ENCODE measurements at regions not wholly inside any gene's neighbourhood (a gene's known extent, or its start where the extent isn't known, plus 50 kb on each side); places are given as distances from the start of the nearest gene placed in this dataset.

DNA sequence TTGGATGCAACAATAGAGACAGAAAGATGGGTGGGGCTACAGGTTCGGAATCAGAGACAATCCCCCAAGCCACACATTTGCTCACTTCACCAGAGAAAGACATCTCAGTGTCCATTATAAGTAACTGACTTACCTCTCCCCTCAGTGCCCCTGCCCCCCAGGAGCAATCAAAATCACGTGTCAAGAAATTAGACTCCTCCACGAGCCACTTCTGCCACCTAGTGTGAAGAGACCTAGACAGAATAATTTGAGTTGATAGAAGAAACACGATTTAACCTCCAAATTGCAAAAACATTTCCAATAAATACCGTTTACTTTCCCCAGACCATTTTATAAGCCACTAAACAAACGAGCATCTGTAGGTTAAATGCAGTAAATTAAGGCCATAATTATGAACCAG is 123.2 kb downstream of the SLC30A10 start:
- no peak for DNase-seq (ENCODE audit: low read depth in 3 of 3, low spot score in 2 of 3)

DNA sequence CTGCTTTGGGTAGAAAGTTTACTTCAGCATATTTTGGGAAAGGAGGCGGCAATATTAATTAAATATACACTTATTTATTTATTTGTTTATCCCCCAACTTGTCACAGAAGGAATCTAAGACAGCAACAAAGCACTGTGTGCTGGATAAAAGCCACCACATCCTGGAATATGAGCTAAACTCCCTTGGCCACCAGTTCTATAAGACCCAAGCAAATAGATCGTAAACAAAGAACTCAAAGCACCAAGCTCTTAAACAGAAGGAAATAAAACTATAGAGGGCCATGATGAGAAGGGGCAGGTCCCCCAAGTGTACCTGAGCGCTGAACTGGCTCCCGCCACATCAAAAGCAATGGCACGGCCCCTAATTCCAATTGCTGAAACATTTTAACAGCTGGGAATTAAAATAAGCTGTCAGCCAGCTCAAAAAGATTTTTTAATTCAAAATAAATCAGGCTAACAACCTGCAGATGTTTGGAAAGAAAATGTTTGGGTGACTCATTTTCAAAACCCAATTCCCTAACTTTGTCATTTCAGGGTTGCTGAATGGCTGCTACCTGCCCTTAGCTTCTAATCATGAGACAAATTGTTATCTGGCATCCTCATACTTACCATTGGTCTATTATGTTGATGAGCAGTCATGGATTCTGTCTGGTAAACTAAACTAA is 127.1 kb downstream of the SLC30A10 start:
- DNase-seq (ENCODE audit: low read depth in 3 of 3, low spot score in 2 of 3) = no peak

DNA sequence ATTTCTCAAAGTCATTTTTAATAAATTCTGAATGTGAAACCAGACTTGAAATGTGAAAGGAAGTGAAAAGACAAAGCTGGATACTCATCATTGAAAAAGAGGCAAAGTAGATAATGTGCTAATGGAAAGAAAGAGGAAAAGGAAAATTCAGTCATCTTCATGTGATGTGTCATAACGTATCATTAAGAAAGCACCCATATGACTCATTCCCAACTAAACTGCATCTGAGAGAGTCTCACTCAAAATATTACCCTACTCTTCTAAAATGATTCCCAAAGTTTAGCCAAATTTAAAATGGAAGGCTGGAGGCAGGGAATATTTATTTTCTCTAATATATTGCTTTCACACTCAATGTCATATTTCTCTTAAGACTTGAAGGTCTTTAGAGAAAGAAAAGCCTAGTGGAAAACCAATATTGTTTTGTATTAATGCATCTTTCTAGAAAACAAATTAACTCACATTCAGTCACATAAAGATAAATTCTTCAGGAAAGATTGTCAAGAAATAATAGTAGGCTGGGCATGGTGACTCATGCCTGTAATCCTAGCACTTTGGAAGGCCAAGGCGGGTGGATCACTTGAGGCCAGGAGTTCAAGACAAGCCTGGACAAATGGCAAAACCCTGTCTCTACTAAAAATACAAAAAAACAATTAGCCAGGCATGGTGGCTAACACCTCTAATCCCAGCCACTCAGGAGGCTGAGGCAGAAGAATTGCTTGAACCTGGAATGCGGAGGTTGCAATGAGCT is 129.9 kb downstream of the SLC30A10 start:
- DNase-seq (ENCODE audit: low read depth in 3 of 3, low spot score in 2 of 3) = no peak

DNA sequence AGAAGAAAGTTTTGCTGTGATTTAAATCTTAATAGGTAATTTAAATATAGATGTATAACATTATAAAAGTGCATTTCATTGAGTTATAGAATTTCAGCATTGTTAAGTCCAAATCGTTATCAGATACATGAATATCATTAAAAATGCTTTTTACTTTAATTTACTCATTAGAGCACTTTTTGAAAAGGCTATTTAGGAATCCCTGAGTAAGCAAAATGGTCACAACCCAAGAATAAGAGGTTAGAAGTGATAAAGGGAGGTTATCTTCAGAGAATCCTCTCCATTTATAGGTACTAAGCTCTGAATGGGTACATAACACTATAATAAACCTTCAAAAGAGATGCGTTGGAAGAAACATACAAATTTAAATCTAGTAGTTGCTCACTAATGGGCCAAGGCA is 130.7 kb downstream of the SLC30A10 start:
- DNase-seq (ENCODE audit: low read depth in 3 of 3, low spot score in 2 of 3) = no peak

DNA sequence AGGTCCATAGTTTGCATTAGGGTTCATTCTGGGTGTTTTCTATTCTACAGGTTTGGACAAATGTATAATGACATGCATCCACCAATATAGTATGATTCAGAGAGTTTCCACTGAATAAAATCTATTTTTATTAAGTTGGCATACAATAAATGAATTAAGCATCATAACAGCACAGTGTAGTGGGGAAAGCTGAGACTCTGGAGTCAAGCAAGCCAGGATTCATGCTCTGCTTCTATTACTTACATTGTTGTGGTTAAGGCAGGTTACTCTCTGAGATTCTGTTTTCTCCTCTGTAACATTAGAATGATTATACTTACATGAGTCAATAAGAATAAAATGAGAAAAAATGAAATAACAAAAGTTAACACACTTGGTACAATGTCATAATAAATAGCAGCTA is 131.3 kb downstream of the SLC30A10 start:
- no peak for DNase-seq (ENCODE audit: low read depth in 3 of 3, low spot score in 2 of 3)

DNA sequence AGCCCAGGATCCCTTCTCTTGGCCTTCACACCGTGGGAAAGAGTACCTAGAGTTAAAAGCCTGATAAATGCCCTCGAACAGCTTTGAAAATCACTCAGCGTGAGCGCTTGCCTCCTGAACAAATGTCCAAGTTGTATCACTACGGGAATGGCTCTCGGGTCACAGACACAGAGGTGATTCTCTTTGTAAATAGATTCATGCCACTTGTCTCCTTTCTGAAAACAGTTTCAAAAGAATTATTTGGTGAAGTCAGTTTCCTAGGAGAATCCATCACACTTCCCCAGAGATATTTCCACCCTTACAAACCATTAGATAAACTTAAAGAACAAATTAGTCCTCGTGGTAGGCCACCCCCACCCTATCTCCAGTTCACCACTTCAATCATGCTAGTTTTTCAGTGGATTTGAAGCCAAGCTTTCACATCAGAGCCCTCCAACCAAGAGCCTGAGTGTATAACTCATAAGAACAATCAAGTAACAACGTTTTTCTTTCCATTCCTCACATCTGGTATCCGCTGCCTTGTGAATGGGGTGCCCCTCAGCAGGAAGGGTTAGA is 132.9 kb downstream of the SLC30A10 start:
- no peak for DNase-seq (ENCODE audit: low read depth in 3 of 3, low spot score in 2 of 3)

DNA sequence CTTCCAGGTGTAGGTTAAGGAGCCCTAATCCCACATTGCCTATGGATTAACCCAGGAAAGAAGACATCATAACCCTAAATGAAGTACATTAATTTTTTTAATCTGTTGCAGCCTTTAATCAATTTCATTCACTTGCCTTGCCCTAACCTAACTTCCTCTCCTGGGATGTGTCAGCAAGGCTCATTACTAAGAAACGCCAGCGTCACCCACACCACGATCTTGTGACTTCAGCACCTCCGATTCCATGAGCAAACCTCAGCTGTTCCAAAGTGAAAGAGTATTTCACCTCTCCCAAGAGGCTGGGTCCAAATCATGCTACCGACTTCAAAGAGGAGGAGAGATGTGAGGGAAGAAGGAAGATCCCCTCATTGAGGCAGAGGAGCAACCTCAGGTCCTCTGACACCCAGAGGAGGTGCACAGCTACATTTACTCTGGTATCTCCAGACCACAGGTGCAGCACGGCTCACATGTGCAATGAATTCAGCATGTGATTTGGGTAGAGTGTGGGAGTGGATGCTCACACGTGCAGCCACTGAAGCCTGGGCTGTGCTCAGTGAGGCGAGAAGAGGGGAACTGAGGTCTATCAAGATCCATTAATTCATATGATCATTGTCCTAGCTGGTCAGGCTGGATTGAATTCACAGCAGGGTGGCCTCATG is 134.1 kb downstream of the SLC30A10 start:
- no peak for DNase-seq (ENCODE audit: low read depth in 3 of 3, low spot score in 2 of 3)

DNA sequence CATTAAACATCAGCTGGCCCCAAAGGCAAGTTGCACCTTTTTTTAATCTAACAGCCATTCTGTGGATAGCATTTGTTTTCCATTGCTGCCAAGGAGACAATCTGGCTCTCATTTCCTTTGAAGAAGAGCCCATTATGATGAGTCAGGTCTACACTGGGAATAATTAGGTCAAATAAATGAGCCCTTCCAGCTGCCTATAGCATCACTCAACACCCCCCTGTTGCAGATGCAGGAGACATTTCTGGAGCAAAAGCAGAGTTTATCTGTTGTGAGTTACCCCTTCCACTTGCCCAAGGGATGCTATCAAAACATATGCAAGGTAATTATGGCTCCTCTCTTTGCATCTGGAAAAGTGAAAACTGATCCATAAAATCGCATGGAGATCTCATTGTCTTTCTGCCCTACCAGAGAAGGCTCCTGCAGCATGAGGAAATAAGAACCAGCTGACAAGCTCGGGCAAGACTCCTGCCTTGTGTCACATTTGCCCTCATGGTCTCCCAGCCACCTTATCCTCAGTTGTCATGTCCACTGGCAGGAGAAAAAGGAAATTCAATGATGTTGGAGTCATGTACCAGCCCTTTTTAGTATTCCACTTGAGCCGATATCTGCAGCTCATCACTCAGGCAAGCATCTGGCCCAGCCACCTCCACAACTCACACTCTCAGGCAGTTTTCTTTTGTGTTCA is 135.9 kb downstream of the SLC30A10 start:
- DNase-seq (ENCODE audit: low read depth in 3 of 3, low spot score in 2 of 3) = no peak

DNA sequence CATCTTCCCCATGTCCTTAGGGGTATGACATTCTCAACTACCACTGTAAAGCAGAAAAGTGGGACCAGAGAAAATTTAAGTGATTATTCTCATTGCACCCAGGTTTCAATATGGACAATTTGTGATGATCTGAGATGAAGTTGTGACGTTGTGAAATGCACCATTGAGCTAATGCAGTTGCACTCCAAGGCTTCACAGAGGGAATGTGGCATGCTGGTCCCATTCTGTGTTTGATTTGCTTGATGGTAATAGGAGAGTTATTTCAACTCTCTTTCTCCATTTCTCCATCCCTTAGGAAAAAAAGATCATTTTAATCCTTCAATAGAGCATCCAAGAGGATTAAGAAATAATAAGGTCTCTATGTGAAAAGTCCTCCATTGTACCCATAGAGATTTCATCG is 136.6 kb downstream of the SLC30A10 start:
- no peak for DNase-seq (ENCODE audit: low read depth in 3 of 3, low spot score in 2 of 3)

DNA sequence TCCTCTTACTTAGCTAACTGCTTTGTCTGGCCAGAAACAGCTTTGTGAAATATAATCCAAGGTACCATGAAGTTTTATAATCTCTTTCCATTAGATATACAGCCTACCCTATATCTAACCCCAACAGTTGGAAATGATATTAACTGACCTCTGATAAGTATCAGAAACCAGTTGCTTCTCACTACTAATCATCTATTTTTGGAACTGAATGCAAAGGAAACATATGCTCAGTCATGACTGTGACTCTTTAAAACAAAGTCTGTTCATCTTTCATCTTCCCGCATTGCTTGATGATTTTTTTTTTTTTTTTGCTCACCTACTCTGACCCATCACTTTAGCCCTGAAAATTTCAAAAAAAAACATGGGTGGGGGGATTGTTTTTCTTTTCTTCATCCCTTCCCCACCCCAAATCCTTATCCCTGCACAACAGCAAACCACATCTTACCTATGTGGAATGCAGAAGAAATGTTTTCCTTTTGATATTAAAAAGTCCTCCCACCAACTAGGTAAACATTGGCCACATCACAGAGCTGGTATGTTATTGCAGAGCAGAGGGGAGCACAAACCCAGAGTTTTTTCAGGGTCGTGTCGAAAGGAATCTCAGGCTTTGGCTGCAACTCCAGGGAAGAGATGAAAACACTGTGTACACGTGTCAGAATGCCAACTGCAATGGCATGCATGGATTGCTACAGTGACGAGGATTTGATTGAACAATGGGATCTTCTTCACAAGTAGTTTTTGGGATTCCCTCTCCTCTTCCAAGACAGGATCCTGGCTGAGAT is 137.3 kb downstream of the SLC30A10 start:
- no peak for DNase-seq (ENCODE audit: low read depth in 3 of 3, low spot score in 2 of 3)

DNA sequence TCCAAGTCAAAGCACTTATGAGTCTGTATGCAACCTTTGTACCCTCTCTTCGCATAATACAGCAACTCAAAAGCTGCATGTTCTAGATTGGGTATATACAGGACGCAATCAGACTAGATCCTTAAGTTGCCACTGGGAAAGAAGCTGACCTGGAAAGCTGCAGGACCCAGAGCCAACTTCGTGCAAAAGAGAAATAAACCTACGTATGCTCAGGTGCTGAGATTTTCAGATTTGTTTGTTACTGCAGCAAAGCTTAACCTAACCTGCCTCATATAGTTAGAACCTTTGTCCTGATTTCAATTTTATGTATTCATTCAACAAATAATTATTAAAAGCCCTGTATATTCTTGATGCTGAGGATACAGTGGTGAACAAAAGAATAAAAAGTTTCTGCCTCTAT is 139.7 kb downstream of the SLC30A10 start:
- no peak for DNase-seq (ENCODE audit: low read depth in 3 of 3, low spot score in 2 of 3)

DNA sequence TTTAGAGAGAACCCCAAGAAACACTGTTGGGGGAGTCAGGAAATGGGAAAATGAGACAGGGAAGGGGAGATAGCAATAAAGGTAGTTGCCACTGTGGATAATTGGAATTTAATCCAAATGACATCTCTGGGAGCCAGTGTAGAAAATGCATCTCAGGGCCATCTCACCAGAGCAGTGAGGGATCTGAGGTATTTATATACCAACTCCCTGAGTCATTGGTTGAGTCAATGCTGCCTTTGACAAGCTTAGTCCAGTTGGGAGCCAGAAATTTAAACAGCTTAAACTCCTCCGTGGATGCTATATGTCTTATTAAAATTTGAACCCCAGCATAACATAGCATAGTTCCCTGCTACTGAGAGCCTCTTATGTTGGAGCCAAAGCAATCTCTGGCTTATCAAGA is 140.3 kb downstream of the SLC30A10 start:
- DNase-seq (ENCODE audit: low read depth in 3 of 3, low spot score in 2 of 3) = no peak

DNA sequence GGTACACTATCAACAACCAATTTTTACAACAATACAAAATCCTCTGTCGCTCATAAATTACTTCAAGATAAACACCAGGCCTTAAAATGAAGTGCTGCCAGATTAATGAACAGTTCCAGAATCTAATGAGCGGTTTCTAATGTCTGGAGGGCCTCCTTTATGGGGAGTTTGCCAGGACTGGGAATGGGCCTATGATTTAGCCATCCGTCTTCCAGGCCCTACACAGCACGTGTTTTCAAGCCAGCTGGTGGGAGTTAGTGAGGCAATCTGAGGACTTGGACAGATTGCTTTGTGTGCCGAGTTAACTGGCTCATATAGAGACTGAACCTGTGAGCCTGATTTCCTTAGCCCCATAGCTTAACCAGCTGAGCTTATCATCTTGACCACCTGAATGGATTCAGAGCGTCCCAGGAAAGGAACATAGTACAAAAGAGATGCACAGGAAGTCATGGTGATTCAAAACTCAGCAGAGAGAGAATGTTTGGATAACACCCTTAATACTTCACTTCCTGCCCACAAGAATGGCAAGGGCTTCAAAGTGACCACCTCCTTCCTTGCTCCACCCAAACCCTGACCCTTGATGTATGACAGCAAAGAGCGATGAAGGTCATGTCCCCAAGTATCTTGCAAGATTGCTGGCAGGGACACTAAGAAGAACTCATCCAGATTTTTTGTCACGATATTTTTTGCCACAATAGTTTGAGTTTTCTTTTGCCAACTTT is 143.5 kb downstream of the SLC30A10 start:
- DNase-seq (ENCODE audit: low read depth in 3 of 3, low spot score in 2 of 3) = no peak

DNA sequence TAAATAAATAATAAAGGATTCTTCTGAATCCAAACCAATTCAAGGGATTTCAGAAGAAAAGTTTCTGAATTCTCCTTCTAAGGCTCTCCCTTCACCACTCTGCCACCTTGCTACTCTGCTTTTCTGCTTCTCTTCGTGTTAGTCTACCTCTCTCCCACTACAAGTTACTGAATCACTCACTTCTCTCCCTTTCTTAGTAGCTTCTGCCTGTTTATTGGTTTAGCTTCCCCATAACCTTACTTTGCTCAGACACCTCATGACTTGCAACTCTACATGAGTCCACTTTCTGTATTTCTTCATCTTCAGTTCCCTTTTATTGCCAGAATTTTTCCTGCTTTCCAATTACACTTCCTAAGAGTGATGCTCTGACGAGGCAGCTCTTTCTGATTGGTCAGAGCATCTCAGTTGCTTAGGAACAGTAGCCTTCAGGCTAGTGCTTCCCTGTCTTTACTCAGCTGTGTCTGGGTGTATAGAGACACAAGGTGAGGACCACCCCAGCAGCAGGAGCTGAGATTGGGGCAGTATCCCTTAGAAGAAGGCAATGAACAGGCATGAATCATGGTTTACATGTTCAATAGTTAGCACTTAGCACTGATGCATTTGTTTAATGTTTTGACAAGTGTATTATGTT is 144.6 kb downstream of the SLC30A10 start:
- DNase-seq (ENCODE audit: low read depth in 3 of 3, low spot score in 2 of 3) = no peak

DNA sequence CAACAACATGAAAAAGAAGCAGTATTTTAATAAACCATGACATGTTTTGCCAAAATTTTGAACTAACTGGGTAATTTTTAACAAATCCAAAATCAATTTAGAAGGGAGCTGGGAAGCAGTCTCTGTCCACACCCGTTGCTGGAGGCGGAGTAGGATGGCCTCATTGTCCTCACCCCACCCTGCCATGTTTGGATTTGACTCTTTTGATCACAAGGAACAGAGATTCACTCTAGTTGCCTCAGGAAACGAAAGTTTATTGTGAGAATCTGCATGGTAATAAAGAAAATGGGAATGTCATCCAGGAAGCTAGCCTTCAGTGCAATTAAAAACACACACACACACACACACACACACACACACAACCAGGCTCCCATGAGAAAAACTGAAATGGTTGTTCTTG is 145.4 kb downstream of the SLC30A10 start:
- no peak for DNase-seq (ENCODE audit: low read depth in 3 of 3, low spot score in 2 of 3)

DNA sequence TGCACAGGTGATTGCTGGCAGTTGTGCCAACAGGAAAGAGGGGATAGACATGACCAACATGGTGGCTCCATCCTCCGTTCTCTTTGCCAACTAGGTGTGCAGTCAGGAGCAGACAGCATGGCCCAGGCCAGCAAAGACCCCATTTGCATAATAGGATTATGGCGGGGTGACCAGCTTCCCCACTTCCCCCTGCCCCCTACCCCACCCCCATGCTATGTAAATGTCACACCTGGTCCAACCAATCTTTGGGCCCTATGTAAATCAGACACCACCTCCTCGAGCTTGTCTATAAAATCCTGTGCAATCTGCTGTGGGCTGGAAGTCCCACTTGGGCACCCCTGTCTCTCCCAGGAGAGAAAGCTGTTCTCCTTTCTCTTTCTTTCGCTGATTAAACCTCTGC is 146.0 kb downstream of the SLC30A10 start:
- no peak for DNase-seq (ENCODE audit: low read depth in 3 of 3, low spot score in 2 of 3)

DNA sequence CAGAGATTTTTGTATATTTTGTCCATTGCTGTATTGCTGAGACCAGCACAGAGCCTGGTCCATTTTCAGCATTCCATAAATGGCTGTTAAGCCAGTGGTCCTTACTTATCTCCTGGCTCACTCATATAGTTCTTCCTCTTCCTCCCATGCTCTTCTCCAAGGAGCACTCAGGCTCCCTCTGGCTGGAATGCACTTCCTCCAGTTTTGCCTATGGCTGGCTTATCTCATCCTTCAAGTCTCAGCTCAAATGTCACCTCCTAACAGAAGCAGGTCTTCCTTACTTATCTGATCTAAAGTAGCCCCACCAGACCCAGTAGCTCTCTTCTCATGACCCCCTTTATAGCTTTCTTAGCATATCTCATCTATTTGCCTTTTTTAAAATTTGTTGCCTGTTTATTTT is 146.9 kb downstream of the SLC30A10 start:
- no peak for DNase-seq (ENCODE audit: low read depth in 3 of 3, low spot score in 2 of 3)

DNA sequence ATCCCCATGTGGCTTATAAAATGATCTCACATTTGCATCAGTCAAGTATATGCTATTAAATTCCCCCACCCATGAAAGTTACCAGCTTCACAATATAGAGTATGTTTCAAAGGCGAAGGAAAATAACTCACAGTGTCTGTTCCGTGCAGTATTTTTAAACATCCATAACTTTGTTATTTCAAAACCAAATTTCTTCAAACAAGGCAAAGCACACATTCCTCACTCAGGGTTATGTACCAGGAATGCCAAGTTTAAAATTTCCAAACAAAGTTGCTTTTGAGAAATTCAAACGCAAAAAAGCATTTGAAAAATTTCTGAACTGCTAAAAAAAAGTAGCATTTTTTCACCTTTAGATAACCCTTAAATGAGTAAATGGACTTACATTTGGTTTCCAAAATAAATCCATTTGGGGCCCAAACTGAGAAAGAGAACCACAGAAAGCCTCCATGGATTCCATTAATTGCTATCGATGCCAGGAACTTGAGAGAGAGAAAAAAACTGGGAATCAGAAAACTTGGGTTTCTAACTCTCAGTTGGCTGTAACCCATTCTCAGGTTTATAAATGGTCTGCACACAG is 149.5 kb downstream of the SLC30A10 start:
- no peak for DNase-seq (ENCODE audit: low read depth in 3 of 3, low spot score in 2 of 3)

DNA sequence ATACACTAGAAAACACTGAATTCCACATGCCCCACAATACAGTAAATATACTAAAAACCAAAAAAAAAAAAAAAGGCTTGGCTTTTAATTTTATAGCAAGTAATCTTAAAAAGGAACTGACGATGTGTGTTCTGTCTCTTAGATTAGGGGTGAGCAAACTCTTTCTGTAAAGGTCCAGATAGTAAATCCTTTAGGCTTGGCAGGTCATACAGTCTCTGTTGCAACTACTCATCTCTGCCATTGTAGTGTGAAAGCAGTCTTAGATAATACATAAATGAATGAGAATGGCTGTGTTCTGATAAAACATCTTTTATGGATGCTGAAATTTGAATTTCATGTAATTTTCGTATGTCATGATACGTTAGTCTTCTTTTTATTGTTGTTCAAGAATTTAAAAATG is 150.2 kb downstream of the SLC30A10 start:
- no peak for DNase-seq (ENCODE audit: low read depth in 3 of 3, low spot score in 2 of 3)

All from right renal cortex interstitium (tissue), 3 donors.